ENCODE measurements at regions not wholly inside any gene's neighbourhood (a gene's known extent, or its start where the extent isn't known, plus 50 kb on each side); places are given as distances from the start of the nearest gene placed in this dataset.

GRCh38 chr14:88929656-88930436 lies 105.4 kb downstream of the TTC8 start:
- no peak for TF ChIP-seq CTCF (IDR thresholded peaks at IDR 0.05; ENCODE audit: insufficient read depth, missing control alignments)
- FAIRE-seq, result no peak
- no peak for DNase-seq (ENCODE audit: insufficient read length, low spot score)

- no peak for FAIRE-seq
- TF ChIP-seq CTCF (IDR thresholded peaks at IDR 0.05; ENCODE audit: insufficient read depth, missing control alignments), result no peak
- no peak for DNase-seq (ENCODE audit: insufficient read length, low spot score)
Observed at GRCh38 chr14:88931321-88932110, 107.1 kb downstream of the TTC8 start.

GRCh38 chr14:88933191-88933590 lies 108.7 kb downstream of the TTC8 start:
- FAIRE-seq (no peak), DNase-seq (ENCODE audit: insufficient read length, low spot score) (no peak)
- no peak for TF ChIP-seq CTCF (IDR thresholded peaks at IDR 0.05; ENCODE audit: insufficient read depth, missing control alignments)

- no peak for TF ChIP-seq CTCF (IDR thresholded peaks at IDR 0.05; ENCODE audit: insufficient read depth, missing control alignments)
- DNase-seq (ENCODE audit: insufficient read length, low spot score) (no peak), FAIRE-seq (no peak)
Observed at GRCh38 chr14:88934351-88934806, 109.9 kb downstream of the TTC8 start.

GRCh38 chr14:88935083-88935482 lies 110.6 kb downstream of the TTC8 start:
- no peak for DNase-seq (ENCODE audit: insufficient read length, low spot score)
- no peak for FAIRE-seq
- TF ChIP-seq CTCF (IDR thresholded peaks at IDR 0.05; ENCODE audit: insufficient read depth, missing control alignments), result no peak

- DNase-seq (ENCODE audit: insufficient read length, low spot score) (no peak), FAIRE-seq (no peak)
- TF ChIP-seq CTCF (IDR thresholded peaks at IDR 0.05; ENCODE audit: insufficient read depth, missing control alignments), result no peak
Observed at GRCh38 chr14:88937706-88938105, 113.3 kb downstream of the TTC8 start.

- TF ChIP-seq CTCF (IDR thresholded peaks at IDR 0.05; ENCODE audit: insufficient read depth, missing control alignments), result no peak
- FAIRE-seq (no peak), DNase-seq (ENCODE audit: insufficient read length, low spot score) (no peak)
Observed at GRCh38 chr14:88940671-88941070, 116.2 kb downstream of the TTC8 start.

Measured in D721Med (cell line).